ENCODE measurements at regions not wholly inside any gene's neighbourhood (a gene's known extent, or its start where the extent isn't known, plus 50 kb on each side); places are given as distances from the start of the nearest gene placed in this dataset.

DNA sequence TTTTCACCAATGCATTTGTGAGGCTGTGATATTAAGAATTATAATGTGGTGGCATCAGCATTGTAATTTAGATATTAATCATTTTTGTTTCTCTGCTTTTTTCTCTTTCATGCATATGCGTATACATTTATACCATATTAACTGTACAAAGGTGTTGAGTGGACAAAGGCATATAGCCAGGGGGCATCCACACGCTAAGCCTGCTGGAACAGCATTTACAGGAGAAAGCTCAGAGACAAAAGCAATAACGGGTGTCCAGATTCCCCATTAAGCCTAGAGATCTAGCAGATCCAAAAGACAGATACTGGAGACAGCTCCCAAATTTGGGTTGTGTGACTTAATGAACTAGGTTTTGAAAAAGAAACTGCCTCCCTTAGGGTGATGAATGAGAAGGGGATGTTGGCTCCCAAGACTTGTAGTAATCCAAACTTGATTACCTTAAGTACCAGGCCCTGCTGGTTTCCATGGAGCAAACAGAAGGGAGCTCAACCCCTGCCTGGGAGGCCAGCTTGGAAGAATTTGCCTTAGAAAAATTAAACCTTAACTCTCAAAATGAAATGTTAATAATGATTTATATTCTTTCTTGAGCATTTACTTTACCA, 181.9 kb downstream of the SLC6A15 start:
- no peak overlapping the region for H3K4me3 ChIP-seq (ENCODE audit: low read depth, low read length)
- TF ChIP-seq, protein P1, sequence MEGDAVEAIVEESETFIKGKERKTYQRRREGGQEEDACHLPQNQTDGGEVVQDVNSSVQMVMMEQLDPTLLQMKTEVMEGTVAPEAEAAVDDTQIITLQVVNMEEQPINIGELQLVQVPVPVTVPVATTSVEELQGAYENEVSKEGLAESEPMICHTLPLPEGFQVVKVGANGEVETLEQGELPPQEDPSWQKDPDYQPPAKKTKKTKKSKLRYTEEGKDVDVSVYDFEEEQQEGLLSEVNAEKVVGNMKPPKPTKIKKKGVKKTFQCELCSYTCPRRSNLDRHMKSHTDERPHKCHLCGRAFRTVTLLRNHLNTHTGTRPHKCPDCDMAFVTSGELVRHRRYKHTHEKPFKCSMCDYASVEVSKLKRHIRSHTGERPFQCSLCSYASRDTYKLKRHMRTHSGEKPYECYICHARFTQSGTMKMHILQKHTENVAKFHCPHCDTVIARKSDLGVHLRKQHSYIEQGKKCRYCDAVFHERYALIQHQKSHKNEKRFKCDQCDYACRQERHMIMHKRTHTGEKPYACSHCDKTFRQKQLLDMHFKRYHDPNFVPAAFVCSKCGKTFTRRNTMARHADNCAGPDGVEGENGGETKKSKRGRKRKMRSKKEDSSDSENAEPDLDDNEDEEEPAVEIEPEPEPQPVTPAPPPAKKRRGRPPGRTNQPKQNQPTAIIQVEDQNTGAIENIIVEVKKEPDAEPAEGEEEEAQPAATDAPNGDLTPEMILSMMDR (IDR thresholded peaks at IDR 0.05; ENCODE audit: low read depth, low read length, missing control alignments): no peak
- no peak for DNase-seq (ENCODE audit: low read depth)

DNA sequence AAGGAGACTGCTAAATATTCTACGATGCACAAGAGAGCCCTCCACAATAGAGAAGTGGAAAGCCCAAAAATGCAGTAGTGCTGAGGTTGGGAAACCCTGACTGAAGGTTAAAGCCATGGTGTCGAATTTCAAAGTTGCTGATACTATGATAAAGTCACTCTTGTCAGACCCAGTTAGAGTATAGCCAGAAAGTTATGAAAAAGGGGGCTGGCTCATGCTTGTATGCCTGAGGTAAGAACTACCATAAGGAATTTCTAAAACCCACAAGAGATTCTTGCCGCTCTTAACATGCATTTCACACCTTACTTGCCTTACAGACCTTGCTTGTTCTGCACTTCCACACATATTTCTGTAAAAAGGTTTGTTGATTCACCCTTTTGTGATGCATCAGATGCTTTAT, 184.6 kb downstream of the SLC6A15 start:
- TF ChIP-seq, protein P1 (IDR thresholded peaks at IDR 0.05; ENCODE audit: low read depth, low read length, missing control alignments): no peak
- DNase-seq (ENCODE audit: low read depth): no peak
- H3K4me3 ChIP-seq (ENCODE audit: low read depth, low read length): no peak overlapping the region

DNA sequence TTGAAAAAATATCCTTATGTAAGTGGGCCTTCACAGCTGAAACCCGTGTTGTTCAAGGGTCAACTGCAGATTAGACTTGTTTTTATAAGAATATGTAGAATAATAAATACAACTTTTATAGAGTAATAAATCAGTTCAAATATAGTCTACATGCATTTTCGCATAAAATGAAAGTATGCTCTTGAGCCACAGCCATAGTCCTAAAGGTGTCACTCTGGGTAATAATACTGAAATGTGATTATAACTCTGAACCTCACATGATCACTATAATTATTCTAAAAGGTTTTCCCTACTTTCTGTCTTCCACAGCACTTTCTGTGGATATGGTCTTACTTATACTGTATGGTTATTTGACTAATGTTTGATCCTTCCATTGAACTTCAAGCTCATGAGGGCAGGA, 185.8 kb downstream of the SLC6A15 start:
- TF ChIP-seq, protein P1 (IDR thresholded peaks at IDR 0.05; ENCODE audit: low read depth, low read length, missing control alignments): no peak
- H3K4me3 ChIP-seq (ENCODE audit: low read depth, low read length): no peak overlapping the region
- DNase-seq (ENCODE audit: low read depth): no peak

DNA sequence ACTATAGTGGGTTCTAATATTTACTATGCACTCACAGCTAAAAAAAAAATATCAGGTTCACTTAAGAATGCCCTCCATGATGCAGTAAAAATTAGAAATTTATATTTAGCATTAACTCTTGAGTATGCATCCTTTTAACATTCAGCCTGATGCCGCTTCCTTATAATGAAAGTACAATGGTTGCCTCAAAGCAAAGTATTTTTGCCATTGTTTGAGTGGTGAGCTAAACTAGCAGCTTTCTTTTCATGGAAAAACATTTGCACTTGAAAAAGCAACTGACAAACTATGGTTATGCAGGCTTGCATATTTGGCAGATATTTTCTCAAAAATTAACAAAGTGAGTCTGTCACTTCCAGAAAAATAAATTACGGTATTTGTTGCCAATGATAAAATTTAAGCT, 188.6 kb downstream of the SLC6A15 start:
- no peak overlapping the region for H3K4me3 ChIP-seq (ENCODE audit: low read depth, low read length)
- TF ChIP-seq, protein P1 (IDR thresholded peaks at IDR 0.05; ENCODE audit: low read depth, low read length, missing control alignments): no peak
- DNase-seq (ENCODE audit: low read depth): no peak

DNA sequence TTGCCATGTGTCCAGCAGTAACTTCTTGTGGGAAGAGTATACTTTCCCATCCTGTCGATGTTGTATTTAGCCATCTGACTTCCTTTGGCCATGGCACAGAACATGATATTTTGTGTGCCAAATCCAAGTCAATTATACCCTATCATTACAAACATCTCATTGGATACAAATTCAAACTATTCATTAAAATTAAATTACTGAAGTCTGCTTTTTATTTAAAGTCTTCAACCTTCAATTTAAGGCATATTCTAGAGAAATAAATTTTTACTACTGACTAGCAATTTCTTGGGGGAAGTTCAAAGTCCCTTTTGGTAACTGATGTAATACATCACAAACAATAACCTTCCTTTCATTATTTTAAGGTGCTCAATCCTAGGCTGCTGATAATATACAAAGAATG, 192.6 kb downstream of the SLC6A15 start:
- TF ChIP-seq, protein P1 (IDR thresholded peaks at IDR 0.05; ENCODE audit: low read depth, low read length, missing control alignments): no peak
- H3K4me3 ChIP-seq (ENCODE audit: low read depth, low read length): no peak overlapping the region
- DNase-seq (ENCODE audit: low read depth): no peak

DNA sequence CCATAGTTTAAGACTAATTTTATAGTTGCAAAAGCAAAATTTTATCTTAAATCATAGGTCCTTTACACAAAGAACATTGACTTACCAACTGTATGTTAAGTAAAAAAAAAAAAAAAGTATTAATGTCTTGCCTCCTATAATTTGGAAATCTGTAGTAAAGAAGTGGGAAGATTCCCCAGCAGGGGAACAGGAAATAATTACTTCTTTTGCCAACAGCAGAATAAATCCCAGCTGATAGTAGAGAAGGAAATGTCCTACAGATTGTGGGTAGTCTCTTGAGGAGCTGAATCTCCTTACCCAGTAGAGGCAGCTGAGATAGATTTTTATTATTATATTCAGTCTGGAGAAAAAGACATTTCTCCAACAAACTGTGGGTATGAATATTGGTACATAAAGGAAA, 193.7 kb downstream of the SLC6A15 start:
- TF ChIP-seq, protein P1 (IDR thresholded peaks at IDR 0.05; ENCODE audit: low read depth, low read length, missing control alignments): no peak
- no peak overlapping the region for H3K4me3 ChIP-seq (ENCODE audit: low read depth, low read length)
- DNase-seq (ENCODE audit: low read depth): no peak

DNA sequence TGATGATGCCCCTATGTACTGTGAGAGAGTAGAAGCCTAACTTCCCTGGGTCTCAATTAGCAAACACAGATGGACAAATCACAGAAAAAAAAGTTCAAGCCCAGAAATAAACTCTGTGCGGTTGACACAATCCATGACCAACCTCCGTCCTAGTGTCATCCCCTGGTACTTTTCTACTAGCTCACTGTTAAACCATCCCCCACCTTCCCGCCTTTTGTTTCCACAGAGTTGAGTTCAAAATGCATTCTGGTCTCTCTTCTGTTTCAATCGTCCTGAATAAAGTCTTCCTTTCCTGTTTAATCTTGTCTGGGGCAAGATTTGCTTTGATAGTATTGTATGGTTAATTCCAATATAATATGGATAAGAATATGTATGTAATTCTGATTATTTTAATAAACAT, 199.9 kb downstream of the SLC6A15 start:
- no peak for DNase-seq (ENCODE audit: low read depth)
- no peak overlapping the region for H3K4me3 ChIP-seq (ENCODE audit: low read depth, low read length)
- TF ChIP-seq, protein P1 (IDR thresholded peaks at IDR 0.05; ENCODE audit: low read depth, low read length, missing control alignments): no peak
